GM12891 (cell line): ENCODE measurements at regions not wholly inside any gene's neighbourhood (a gene's known extent, or its start where the extent isn't known, plus 50 kb on each side); places are given as distances from the start of the nearest gene placed in this dataset.

ENCODE experiments used
- DNase-seq: peaks from one replicate; pipeline ENCODE4 v3.0.0; 2011; ENCODE audit warnings: low spot score; ENCODE audit not compliant: insufficient read length
- FAIRE-seq: peaks from 2 replicates; lab custom pipeline; 2011; peaks lifted over from hg19 to GRCh38; lab: Jason Lieb, UNC
- PAX5 ChIP-seq: IDR thresholded peaks from 2 replicates; pipeline ENCODE4 v1.6.1; 2011; ENCODE audit warnings: low read length, moderate library complexity, mild to moderate bottlenecking; ENCODE audit not compliant: insufficient read depth, severe bottlenecking
- POLR2A ChIP-seq: IDR thresholded peaks from 2 replicates; pipeline ENCODE4 v1.6.1; 2011; ENCODE audit warnings: low read depth, low read length, control low read depth
- POLR2AphosphoS5 ChIP-seq: IDR thresholded peaks from 2 replicates; pipeline ENCODE4 v1.6.1; 2011; ENCODE audit warnings: low read depth, low read length, control low read depth
- POU2F2 ChIP-seq: IDR thresholded peaks from 2 replicates; pipeline ENCODE4 v1.6.1; 2011; ENCODE audit warnings: low read depth, mild to moderate bottlenecking, control low read depth, low read length, moderate library complexity
- SPI1 ChIP-seq: IDR thresholded peaks from 2 replicates; pipeline ENCODE4 v1.6.1; 2011; ENCODE audit warnings: low read depth, low read length, control low read depth
- TAF1 ChIP-seq: IDR thresholded peaks from 2 replicates; pipeline ENCODE4 v1.6.1; 2011; ENCODE audit warnings: low read depth, low read length, control low read depth

DNA sequence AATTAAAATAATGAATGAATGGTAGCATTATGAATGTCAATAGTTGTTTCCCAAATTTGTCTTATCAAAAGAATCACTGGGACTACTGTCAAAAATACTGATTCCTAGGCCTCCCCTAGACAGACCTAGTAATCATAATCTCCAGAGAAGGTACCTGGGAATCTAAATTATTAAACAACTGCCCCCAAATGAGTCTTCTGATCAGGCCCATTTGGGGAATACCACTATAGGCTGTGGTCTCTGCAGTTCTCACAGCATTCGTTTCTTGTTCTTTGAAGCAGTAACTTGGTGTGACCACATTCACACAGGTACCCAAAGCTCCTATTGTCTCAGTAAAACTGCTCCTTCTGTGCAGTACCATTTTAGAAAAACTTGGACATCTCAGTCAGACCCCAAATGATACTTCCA, 230.9 kb downstream of the PIK3R1 start:
- DNase-seq: no peak
- no peak for TF ChIP-seq SPI1
- no peak for TF ChIP-seq POU2F2
- TF ChIP-seq POLR2A: no peak
- peak; percentile 43 for FAIRE-seq

DNA sequence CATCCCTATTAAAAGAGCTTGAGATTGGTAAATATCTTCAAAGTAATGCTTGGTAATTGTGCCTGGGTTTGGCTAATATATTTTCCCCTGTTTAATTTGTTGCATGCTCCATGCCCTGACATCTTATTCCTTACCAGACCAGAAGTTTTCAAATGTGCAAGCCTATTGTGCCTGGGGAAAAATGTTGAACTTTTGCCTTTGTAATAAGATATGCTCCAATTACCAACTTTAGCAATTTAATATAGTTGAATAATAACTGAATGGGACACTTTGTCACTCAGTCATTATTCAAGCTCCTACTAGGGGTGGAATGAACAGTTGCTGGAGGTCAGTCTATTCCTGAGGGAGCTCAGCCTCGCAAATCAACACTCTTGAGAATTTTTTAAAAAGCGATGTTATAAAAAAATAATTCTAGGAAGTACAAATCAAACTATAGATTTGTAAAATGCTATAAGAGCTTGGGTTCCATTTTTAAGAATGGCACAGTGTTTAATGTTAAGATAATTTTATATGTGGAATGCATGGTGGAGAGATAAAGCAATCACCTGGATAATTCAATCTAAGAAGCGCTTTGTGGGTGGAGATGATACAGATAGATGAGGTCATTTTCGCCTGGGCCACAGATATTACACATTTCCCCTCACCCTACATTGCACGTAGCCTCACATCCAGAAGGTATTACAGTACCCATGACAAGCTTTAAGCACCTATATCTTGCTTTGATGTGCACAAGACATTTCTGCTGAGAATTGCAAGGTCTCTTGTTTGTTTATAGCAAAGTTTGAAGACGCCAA, 231.8 kb downstream of the PIK3R1 start:
- no peak for DNase-seq
- FAIRE-seq: no peak
- TF ChIP-seq PAX5: no peak
- TF ChIP-seq SPI1: no peak
- no peak for TF ChIP-seq POU2F2
- no peak for TF ChIP-seq POLR2AphosphoS5
- no peak for TF ChIP-seq POLR2A
- TF ChIP-seq TAF1: no peak

DNA sequence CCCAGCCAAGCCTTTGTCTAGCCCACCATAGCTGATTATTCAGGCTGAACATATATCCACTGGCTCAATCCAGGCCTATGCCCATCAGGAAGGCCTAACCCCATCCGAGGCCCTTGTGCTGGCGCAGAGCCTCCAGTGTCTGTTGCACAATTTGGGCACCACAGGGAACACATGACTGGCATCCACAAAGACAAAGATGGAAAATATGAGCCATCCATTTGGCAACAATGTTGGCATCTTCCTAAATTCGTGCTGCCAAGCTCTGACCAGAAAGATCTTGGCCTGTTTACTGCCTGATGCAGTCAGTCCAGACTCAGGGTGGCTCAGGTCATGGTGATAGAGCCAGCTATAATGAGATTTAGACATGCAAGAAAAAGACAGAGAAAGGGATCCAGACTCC, 233.8 kb downstream of the PIK3R1 start:
- DNase-seq: no peak
- no peak for FAIRE-seq
- TF ChIP-seq PAX5 (no peak), POLR2A (no peak), TAF1 (no peak), SPI1 (no peak), POU2F2 (no peak), POLR2AphosphoS5 (no peak)

DNA sequence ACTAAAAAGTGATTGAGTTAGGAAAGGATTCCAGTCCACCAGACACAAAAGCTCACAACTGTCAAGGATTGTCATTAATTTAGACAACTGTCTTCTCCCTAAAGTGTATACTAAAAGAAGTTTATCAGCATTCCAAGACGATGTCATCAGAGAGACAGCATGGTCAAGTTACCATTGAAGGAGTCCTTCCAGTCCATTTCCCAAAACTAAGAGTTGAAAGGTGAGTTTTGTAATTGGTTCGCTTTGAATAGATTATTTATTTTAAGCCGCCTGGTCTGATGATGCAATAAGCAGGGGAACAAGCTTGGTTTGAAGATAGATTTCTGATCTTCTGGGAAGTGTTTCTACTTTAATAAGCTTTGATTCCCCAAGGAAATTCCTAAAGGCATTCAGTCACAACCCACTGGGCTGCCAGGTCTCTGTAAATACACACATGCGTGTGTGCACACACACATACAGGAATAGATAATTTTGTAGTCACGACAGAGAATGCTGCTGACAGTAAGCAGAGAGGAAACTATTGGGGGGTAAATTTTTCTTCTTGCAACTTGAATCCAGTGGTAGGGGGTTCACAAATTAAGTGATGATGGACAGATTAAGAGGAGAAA, 234.8 kb downstream of the PIK3R1 start:
- FAIRE-seq: no peak
- DNase-seq: no peak
- TF ChIP-seq POU2F2 (no peak), PAX5 (no peak), POLR2AphosphoS5 (no peak), SPI1 (no peak), POLR2A (no peak), TAF1 (no peak)

DNA sequence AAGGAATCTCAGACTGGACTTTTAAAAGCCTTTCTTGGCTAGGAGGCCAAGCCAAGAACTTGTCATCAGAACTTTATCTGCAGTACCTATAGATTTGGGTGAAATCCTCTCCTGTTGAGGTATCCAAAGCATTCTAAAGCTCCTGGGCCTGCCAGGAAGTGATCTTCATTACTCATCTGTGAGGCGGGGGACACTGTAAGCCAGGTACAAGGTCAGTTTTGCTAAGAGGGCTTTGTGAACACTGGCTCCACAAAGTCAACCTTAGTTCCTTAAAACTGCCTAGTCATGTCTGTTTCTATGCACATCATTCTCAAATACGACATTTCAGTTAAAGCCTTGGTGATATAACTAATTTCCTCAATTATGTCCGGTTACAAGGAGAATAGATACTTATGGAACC, 236.7 kb downstream of the PIK3R1 start:
- no peak for DNase-seq
- TF ChIP-seq PAX5: no peak
- TF ChIP-seq POLR2A: no peak
- TF ChIP-seq TAF1: no peak
- no peak for TF ChIP-seq POU2F2
- no peak for TF ChIP-seq POLR2AphosphoS5
- TF ChIP-seq SPI1: no peak
- FAIRE-seq: no peak

DNA sequence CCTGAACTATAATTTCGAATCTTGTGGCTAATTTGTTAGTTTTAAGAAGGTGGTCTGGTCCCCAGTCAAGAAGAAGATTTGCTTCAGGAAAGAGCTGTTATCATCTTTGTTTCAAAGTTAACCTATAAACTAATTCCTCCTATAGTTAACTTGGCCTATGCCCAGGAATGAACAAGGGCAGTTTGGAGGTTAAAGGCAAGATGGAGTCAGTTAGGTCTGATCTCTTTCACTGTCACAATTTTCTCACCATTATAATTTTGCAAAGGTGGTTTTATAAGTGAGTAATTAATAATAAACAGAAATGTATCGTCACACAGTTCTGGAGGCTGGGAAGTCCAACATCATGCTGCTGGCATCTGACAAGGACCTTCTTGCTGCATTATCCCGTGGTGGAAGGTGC, 238.6 kb downstream of the PIK3R1 start:
- TF ChIP-seq POLR2A (no peak), POU2F2 (no peak), PAX5 (no peak), SPI1 (no peak), TAF1 (no peak), POLR2AphosphoS5 (no peak)
- no peak for DNase-seq
- FAIRE-seq: no peak

DNA sequence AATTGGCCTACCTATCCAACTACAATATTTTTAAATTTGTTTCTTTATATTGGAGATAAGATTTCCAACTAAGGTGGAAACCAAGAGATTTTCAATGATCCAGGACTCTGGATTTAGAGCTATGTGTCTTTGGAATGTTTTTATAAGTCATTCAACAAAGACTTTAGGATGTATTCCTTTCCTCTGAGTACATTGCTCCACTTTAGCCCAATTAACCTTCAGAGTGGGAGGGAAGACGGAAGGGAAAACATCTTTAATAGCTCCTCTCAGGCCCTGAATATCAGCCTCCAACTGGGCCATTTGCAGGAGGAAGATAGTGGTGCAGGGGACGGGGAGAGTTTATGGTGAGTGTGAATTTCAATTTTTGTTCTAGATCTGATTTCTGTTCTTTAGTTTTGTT, 239.2 kb downstream of the PIK3R1 start:
- DNase-seq: no peak
- TF ChIP-seq SPI1 (no peak), POLR2A (no peak), TAF1 (no peak), POU2F2 (no peak), PAX5 (no peak), POLR2AphosphoS5 (no peak)
- FAIRE-seq: no peak

DNA sequence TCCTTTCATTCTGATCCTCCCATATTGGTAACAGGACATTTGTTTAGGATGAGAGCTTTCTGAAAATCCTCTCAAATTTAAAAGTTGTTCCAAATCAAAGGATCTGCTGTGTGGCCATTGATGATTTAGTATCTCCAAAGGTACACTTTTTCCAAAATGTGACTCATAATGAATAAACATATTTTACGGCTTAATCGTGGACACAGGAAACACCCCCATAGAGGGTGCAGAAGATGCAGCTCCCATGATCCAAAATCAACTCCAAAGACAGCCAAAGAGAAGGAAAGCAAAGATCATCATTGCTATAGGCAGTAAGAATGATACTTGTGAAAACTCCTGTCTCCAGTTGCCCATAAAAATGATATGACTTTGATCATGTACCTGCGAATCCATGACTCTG, 239.7 kb downstream of the PIK3R1 start:
- DNase-seq (no peak), FAIRE-seq (no peak)
- no peak for TF ChIP-seq PAX5
- no peak for TF ChIP-seq POU2F2
- TF ChIP-seq POLR2A: no peak
- no peak for TF ChIP-seq TAF1
- TF ChIP-seq SPI1: no peak
- TF ChIP-seq POLR2AphosphoS5: no peak

DNA sequence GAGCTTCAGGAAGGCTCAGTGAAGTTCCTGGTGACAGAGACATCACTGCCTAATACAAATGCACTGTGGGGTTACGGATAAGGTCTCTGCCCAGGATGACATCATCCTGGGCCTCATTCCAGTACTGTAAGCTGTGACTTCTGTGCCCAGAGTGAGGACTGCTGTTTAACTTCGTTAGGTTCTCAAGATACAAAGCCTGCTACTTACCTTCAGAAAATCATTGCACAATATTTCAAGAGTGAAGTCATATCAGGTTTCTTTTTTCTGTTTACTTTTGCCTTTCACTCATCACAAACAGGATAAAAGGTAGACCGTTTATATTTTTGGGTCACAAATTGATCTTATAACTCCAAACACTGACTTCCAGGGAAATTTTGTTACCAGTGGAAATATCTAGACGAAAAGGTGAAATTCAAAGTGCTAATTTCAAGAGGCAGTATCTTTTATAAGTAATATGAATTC, 241.2 kb downstream of the PIK3R1 start:
- FAIRE-seq (no peak), DNase-seq (no peak)
- TF ChIP-seq PAX5: no peak
- no peak for TF ChIP-seq TAF1
- TF ChIP-seq SPI1: no peak
- TF ChIP-seq POLR2A: no peak
- TF ChIP-seq POU2F2: no peak
- no peak for TF ChIP-seq POLR2AphosphoS5
